GDM1 (cell line): ENCODE measurements at regions not wholly inside any gene's neighbourhood (a gene's known extent, or its start where the extent isn't known, plus 50 kb on each side); places are given as distances from the start of the nearest gene placed in this dataset.

ENCODE experiments used
- DNase-seq: peaks from one replicate; lab custom pipeline; 2025; lab: John Stamatoyannopoulos, UW

DNA sequence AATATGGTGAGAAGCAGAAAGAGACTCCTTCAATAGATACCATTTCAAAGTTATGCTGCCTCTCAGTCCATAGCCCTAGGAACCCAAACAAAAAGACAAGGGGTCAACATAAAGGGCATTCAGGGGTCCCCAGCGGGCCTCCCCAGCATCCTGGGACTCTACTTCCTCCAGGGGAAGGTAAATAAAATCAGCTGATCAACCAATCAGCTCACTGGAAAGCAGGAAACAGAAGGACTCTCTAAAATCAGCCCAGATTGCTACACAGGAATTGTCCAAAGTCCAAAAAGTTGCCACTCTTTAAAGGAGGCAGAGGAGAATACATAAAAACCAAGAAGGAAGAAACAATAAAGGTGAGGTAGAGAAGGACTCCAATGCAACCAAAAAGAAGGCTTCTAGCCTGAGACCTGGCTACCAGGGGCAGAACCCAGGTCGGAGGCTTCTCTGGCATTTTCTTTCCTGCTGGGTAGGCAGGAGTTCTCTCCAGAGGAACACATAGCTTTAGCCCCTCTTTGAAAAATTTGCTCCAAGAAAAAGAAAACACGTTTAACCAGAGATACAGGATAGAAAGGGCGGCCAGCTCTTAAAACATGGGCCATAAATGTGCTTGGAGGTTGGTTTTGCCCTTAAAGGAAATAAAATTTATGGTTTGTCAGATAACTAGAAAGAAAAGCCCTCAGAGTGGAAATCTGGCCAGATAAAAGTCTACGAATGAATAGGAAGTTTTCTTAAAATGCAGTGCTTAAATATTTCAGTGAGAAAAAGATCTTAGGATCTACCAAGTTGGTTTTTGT lies 404.6 kb downstream of the SOX9 start:
- no peak for DNase-seq

DNA sequence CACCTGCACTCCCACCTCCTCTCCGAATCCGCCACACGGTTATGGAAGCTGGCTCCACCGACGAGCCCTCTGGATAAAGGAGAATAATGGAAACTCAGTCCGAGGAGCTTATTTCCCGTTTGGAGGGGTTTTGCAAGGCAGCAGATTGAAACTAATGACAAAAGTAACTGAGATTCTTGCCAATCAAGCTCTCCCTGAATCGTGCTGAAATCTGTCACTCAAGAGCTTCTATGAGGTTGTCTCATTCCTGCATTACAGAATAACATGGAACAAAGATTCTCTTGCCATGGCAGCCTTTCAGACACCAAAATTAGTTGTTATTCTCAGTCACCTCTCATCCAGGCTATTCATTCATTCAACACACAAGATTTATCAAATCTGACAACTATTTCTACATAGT lies 405.9 kb downstream of the SOX9 start:
- no peak for DNase-seq

DNA sequence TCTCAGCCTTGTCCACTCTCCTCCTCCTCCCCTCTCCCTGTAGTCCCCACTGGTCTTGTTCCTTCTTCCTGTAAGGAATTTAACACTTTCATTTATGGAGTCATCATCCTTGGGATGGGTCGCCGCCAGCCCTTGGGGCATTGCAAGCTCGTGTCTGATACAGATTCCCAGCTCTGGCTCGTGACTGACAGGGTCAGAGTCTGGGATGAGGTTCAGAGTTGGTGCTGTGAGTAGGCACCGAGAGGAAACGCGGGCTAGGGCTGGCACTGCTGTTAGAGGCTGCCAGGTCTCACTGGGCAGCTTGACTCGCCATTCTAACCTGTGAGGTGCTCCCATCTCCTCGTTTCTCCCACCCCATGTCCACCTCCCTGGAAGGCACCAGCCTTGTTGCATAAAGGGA lies 407.0 kb downstream of the SOX9 start:
- DNase-seq = no peak

DNA sequence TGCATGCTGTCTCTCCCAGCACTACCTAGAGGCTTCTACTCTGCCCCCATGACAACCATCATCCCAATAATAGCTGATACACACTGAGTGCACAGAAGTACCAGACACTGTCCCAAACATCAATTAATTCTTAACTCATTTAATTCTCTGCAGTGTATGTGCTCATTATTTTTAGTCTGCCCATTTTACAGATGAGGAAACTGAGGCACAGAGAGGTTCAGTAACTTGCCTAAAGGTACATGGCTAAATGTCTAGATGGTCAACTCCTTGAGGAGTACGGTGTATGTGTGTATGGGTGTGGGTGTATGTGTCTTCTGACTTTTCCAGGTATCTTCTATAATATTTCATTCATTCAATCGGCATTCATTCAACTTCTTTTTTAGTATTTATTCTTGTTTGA lies 407.9 kb downstream of the SOX9 start:
- no peak for DNase-seq

DNA sequence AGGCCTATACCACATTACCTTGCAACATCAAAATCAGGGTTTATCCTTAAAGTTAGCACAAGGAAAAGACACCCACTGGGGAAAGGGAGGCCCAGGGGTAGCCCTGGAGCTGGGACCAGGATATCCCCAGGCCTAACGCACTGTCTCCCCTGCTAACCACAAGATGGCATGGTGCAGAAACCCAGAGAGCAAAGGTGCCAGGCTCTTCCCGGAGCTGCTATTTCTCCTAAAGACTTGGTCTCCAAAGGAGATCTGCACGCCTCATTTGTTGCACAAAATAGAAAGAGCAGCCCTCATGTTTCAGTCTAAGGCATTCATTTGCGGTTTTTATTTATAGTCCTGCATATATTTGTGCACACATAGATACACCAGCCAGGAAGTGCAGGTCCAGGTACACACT lies 408.6 kb downstream of the SOX9 start:
- no peak for DNase-seq

DNA sequence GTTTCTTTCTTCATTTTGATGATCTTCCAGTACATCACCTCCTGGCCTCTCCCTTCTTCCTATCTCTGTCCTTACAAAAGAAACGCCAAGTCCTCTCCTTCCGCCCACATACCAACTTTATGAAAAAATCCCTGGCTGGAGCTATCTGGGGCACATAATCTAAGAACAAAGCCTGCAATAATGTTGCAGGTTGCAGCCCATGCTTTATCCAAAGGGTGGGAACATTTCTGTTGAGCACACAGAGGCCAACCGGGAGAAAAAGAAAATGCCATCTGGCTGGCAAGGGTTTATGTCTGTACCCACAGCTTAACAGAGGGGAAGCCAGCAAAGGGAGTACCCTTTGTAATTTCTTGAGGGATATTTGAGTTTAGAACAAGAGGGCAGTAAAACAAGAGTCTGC lies 409.6 kb downstream of the SOX9 start:
- DNase-seq = no peak

DNA sequence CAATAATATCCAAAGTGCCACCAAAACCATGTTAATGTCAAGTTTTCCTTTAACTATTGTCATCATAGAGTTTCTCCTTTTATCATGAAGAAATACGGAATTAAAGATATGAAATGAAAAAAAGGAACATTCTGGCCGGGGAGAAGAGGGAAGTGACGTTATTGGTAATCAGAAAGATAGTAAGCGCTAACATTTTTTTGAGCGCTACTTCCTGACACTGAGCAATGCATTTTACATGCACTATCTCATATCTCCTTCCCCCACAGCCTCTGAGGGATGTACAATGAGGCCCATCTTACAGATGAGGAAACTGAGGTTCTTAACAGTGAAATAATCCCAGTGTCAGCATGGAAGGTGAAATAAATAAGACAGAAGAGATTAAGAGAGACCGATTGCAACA lies 410.9 kb downstream of the SOX9 start:
- DNase-seq = no peak

DNA sequence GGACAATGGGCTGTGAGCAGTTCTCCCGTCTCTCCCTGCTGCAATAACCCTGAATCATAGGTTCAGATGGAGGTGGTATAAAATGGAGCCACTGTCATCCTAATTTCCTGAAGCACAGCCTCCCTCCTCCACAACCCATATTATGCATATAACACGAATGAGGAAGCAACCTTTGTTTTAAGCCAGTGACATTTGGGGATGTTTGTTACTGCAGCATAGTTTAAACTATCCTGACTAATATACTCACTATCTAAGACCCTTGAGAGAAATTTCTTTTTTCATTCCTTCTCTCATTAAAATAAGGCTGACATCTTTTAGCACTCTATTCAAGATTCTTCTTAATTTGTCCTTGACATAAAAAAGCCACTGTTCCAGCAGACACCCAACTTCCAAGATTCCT lies 413.4 kb downstream of the SOX9 start:
- no peak for DNase-seq

DNA sequence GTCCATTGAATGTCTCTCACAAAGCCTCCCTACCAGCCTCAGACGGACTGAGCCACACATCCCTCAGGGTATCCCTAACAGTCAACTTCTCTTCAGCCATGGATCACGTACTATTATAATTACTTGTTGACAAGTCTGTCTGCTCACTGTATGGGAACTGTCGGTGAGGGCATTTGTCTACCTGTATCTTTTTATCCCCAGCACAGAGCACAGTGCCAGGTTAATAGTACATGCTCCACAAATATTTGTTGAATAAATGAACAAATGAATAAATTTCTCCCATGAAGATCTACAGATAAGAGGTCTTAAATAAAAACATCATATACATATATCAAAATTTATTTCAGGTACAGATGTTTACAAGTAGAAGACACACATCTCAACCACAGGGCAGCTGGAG lies 414.0 kb downstream of the SOX9 start:
- DNase-seq = no peak

DNA sequence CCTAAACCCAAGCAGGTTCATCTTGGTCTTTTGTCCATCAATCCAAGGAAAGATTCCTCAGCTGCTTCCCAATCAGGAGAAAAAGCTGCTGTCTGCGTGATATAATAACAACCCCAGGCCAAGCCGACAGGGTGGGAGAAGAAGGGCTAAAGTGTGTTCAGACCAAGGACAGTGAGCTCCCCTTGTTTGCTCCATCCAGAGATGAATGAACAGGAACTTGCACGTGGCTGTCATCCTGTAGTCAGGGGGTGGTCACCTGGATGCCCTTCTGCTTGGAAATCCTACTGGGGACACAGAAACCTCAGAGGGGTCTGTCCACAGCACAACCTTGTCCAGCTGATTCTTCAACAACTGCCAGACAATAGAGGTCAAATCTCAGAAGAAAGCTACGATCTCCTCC lies 414.5 kb downstream of the SOX9 start:
- DNase-seq = no peak

DNA sequence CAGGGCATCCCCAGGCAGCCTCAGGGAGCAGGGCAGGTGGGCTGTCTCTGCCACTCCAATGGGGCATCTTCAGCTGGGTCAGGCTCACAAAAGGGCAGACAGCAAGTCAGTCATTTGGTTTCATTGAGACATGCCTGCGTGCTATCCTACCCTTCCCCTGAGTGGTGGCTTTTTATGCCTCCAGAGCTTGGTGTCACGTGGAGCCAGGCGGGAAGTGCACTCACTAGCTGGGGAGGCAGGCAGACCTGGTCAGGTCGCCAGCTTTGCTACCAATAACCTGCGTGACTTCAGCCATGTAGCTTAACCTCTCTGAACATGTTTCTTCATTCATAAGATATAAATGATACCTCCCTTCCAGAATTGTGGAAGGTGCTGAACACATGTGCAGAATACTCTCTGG lies 415.0 kb downstream of the SOX9 start:
- DNase-seq = no peak

DNA sequence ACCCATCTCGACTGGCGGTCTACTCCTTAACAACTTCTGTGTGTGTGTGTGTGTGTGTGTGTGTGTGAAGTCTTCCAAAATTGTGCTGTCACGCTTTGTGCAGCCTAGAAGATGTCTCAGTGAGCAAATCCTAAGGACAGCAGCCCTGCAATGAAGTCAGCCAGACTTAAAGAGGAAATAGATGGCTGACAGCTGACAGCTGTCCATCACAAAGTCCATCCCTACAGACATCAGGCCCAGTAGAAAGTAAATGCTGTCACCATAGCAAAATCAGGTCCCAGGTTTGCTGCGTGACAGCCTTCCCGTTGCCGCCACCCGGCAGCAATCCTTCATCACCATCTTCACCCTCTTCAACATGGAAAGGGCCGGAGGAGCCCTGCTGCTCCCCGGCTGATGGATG lies 416.0 kb downstream of the SOX9 start:
- DNase-seq = no peak

DNA sequence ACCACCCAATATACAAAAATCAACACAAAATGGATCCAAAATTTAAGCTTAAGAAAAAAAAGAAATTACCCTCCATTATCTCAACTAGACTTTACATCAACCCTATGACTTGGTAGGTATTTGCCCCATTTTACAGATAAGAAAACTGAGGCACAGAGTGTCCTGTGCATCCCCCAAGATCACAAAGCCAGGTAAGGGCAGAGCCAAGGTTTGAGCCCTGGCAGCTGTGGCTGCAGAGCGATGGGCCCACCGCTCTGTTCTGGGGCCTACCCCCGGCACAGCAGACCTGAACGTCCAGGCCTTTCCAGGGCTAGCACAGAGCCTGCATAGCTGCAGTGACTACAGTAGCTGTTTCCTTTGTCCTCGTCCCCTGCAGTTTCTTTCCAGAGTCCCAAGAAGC lies 417.6 kb downstream of the SOX9 start:
- no peak for DNase-seq

DNA sequence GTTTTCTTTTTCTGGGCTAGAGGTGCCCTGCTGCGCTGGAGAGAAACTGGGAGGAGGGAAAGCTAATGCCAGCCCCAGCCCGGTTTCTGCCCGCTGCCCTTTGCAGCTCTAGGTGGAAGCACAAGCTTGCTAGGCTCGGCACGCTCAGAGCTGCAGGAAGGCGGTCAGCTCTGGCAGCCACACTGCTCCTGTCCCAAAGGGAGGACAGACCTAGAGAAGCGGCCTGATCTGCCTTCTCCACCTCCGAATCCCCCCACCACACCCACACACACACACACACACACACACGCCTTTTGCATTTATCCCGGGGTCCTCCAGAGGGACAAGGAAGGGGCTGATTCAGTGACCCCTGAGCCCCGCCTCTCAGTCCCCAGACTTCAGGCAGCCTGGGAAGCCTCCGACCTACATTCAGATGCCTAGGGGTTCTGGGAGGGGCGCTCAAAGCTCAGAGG lies 418.1 kb downstream of the SOX9 start:
- DNase-seq = no peak

DNA sequence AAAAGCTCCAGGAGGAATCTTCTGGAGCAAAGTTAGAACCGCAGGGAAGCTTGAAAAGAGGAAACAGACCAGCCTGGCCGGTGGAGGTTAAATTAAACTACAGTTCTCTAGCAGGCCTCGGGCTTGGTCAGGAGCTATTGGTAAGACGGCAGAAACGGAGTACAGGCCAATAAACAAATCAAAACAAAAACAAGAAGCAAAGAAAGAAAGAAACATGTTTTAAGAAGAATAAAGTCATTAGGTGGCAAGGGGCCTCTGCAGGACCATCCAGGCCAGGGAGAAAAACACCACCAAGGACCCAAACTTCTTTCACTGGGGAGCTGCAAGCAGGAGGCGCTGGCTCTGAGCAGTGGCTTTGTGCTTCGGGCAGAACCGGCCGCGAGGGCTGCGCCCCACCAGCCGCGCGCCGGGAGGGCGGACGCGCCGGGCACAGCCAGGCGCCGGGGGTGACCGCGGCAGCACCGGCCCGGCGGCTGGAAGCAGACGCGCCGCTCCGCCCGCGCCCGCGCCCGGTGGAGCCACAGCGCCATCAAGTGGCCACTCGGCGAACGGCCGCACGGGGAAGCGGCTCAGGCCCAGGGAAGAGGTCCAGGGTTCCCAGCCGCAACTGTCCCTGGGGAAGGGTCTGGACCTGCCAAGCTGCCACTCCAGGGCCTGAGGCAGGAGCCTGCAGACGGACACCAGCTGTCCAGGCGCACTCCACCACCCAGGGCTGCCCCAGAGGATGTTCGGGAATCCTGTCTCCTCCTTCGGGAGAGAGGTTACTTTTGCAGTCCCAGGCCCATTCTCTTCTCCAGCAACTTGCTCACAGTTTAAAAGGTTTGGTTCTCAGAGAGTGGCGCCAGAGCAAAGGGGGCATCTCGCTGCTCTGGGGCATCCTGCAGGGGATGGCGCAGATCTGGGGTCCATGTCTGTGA lies 419.4 kb downstream of the SOX9 start:
- peak; percentile 50 for DNase-seq

DNA sequence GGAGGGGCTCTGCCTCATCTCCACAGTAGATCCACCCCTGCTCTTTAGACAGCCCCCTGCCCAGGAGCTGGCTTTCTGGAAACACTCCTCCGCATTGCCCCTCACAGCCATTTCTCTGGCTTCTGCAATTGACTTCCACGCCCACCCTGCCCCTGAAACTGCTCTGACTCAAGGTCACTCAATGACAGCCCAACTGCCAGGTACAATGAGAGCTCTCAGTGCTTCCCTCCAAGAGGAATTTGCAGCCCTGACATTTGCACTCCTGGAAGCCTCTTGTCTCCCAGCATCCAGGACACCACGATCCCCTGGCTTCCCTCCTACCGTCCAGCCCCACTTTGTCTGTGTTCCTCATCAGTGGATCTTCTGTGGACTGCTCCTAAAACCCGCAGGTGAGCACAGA lies 421.5 kb downstream of the SOX9 start:
- no peak for DNase-seq

DNA sequence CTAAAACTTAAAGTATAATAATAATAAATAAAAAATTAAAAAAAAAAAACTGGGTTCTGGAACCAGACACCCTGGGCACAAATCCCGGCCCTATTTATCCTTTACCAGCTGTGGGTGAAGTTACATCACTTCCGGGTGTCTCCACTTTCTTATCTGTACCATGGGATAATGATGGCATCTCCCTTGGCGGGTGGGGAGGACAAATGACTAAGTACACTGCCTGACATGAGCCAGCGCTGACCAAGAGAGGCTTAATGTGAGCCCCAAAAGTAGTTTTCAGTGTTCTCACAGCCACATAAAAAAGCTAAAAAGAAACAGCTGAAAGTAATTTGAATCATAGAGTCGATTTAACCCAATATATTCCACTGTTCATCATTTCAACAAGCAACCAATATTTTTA lies 424.9 kb downstream of the SOX9 start:
- no peak for DNase-seq

DNA sequence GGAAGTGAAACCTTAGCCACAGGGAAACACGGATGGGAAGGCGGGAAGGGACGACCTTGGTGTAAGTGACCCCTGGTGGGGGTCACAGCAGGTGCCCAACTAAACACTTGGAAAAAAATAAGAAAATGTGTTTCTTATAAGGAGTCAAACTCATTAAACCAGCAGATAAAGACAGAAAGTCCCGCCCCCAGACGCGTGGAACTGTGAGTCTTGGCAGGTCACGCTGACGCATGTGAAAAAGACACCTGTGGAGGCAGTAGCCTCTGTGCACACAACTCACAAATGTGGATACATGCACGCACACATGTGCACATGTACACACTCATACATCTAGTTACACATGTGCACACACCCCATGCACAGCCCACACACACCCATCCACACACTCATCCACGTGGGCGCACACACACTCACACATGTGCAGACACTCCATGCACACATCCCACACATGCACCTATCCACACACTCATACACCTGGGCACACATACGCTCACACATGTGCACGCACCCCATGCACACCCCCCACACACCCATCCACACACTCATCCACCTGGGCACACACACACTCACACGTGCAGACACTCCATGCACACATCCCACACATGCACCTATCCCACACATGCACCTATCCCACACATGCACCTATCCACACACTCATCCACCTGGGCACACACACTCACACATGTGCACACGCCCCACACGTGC lies 432.4 kb downstream of the SOX9 start:
- no peak for DNase-seq

DNA sequence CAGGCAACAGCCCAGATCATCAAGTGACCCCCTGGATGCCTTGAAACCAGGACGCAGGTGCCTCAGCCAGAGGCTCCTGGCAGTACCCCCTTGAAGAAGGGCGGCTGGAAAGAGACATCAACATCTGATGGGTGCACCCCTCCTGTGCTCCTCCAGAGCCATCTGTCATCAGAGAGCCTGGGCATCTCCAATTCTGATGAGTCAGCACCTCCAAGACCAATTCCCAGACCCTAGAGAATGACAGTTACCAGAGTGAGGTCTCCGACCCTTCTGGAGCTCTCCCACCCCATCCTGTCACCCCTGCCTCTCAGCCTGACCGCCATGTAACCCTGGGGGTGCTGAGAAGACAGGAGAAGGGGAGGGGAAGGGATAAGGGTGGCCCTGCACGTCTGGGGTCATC lies 433.7 kb downstream of the SOX9 start:
- no peak for DNase-seq

DNA sequence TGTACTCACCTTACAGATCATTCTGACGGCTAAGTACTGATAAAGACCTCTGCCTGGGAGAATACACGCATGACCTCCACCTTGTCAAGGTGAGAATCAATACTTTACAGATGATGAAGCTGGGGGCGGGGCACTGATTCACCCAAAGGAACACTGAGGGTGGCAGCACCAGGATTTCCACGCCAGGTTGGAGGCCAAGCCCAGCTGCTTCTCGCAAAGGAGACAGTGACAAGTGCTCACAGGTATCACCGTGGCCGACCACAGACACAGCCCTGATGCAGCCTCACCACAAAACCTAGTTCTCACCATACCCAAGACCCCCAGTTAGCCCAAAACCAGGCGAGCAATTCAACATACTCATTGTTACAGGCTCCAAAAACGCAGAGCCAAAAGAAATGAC lies 434.2 kb downstream of the SOX9 start:
- no peak for DNase-seq

DNA sequence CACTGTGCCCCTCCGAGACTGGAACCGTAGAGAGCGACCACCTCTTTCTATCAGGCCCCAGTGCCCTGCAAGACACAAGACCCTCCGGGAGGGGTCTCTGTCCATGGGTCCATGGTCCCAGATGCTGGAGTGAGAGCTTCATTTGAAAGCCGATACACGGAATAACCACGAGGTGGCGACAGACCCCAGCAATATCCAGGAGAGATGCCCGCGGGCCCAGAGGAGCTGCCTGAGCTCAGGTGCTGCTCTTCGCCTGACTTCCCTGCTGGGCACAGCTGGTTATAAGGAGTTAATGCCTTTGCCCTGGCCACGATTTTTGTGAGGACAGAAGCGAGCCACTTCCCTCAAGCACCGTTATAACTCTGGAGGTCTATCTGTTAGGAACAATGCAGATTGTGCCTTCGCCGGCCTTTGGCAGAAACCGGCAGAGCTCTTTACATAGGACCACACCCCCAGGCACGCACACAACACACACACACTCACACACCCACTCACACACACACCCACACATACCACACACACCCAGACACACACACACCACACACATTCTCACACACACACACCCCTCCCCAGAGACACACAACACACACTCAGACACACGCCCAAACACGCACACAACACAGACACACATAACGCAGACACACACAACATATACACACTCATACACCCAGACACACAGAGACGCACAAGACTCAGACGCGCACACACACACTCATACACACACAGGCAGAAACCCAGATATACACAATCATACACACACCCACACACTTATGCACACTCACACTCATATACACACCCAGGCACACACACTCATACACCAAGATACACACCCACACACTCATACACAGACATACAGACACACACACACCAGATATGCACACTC lies 436.4 kb downstream of the SOX9 start:
- DNase-seq = peak; percentile 39
